ENCODE measurements at regions not wholly inside any gene's neighbourhood (a gene's known extent, or its start where the extent isn't known, plus 50 kb on each side); places are given as distances from the start of the nearest gene placed in this dataset.

GRCh38 chr1:72848997-72849396 lies 566.7 kb upstream of the NEGR1 start:
- TF ChIP-seq CTCF (IDR thresholded peaks at IDR 0.05) (no peak), POLR2A (IDR thresholded peaks at IDR 0.05) (no peak)

All from heart left ventricle (tissue), 13 donors.